HS-5 (cell line): ENCODE measurements at regions not wholly inside any gene's neighbourhood (a gene's known extent, or its start where the extent isn't known, plus 50 kb on each side); places are given as distances from the start of the nearest gene placed in this dataset.
"Not testable (repeated sequence)": the region's sequence is repeated elsewhere in the genome, so short reads cannot be mapped to it uniquely, and the experiment has no call there.

ENCODE experiments used
- DNase-seq: peaks from one replicate; pipeline ENCODE4 v3.0.0-alpha.2; 2012; ENCODE audit warnings: low read depth

DNA sequence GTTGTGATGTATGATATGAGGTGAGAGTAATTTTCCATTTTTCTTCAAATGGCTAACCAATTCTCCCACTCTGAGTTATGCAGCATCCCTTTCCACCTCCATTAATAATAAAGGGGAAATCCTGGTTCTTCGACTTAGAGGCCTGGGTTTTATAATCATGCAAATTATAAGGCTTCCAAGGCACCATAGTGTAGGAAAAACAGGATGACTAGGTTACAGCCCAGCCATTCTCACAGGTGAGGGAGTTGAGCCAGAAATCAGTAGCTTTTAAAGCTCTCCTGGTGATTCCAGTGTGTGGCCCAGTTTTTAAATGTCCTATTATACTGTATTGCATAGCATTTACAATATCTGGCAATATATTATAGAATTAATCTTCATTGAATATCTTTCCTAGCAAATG, 203.1 kb downstream of the ARHGEF9 start:
- DNase-seq = no peak

DNA sequence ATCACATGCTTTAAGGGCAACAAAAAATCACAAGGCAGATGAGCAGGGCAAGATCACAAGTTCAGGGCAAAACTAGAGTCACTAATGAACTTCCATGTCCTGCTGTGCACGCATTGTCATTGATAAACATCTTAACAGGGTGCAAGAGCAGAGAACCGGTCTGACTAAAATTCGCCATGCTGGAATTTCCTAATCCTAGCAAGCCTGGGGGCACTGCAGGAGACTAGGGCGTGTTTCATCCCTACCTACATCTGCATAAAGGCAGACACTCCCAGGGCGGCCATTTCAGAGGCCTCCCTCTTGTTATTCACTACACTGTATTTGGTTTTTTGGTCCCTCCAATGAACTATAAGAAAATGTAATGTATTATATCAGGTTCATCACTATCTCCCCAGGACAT, 203.6 kb downstream of the ARHGEF9 start:
- DNase-seq = no peak

DNA sequence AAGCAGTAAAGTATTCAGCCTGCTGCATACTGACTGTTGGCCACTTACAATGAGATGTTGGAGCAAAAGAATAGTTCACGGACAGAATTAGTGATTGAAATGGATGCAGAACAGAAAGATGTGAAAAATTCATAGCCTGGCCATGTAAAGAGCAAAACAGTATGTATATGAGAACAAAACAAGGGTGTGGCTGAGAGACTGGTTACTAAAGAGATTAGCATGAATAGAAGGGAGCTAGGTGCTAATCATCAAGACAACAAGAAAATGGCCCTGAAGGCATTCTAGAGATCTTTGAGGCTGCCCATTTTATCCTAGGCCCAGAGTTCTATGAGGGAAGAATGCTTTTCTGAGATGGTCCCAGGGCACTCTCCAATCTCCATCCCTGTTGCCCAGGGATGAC, 208.5 kb downstream of the ARHGEF9 start:
- DNase-seq = no peak

DNA sequence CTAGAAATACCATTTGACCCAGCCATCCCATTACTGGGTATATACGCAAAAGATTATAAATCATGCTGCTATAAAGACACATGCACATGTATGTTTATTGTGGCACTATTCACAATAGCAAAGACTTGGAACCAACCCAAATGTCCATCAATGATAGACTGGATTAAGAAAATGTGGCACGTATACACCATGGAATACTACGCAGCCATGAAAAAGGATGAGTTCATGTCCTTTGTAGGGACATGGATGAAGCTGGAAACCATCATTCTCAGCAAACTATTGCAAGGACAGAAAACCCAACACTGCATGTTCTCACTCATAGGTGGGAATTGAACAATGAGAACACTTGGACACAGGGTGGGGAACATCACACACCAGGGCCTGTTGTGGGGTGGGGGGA, 209.3 kb downstream of the ARHGEF9 start:
- DNase-seq = not testable (repeated sequence)

DNA sequence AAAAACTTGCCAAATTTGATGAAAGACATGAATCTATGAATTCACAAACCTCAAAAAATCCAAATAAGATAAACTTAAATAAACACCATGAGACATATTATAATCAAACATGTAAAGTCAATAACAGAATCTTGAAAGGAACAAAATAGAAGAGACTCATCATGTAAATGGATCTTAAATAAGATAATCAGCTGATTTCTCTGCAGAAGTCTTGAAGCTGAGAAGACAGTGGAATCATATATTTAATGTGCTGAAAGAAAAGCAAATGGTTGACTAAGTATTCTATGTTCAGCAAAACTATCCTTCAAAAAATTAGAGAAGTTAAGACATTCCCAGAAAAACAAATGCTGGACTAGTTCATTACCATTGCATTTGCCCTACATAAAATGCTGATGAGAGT, 215.7 kb upstream of the SPIN4 start:
- no peak for DNase-seq

DNA sequence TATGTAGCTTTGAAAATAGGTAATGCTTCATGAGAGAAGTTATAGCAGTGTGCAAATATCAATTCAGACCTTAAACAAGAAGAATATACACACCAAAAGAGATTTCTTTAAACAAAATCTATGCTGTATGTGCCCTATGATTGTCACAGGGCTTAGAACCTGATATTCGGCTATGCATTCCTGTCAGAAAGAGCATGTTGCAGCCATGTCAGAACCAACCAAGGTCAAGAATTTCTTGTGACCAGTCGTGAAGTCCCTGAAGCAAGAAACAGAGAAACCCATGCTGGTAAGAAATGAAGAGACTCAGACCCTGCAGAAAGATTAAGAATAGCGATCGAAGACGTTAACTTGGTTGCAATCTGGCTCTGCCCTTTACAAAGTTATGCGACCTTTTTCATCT, 210.3 kb upstream of the SPIN4 start:
- no peak for DNase-seq

DNA sequence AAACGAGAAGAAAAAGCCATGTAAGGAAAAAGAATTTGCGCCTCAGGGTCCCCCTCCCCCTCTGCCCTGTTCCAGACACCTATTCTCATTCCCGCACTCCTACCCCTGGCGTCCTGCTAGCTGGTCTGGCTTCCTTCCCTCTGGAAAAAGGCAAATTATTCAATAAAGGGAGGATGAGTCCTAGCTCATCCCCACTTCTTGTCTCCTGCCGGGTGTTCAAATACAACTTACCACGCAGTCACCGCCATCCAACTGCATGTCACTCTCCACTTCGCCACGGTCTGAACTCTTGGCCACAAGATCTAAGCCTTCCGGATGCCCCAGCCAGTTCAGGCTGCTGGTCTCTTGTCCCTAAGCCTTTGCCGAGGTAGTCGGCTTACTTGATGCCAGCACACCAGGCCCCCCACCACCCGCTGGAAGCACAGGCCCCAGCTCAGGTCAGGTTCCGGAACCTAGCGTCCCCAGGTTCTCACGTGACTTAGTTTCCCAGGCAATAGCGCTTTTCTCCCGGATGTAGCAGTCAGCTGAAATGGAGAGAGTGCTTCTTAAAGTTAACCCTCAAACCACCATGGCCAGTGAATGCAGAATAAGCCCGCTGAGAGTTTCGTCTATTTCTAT, 209.6 kb upstream of the SPIN4 start:
- DNase-seq = peak; percentile 8

DNA sequence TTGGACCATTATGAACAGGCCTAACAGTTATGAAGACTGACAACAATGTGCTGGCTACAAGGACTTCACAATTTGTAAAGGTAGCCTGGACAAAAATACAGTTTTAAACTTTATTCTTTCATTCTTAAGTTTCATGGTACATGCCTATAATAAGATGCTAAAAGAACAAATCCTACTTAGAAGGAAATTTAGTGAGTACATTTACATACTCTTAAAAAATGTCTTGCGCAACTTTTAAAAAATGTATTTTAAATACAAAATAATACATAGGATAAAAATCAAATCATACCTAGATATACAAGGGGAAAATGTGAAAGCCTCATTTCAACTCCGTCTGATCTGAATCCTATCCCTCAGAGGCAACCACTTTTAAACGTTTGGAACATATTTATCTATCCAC, 200.7 kb upstream of the SPIN4 start:
- no peak for DNase-seq

DNA sequence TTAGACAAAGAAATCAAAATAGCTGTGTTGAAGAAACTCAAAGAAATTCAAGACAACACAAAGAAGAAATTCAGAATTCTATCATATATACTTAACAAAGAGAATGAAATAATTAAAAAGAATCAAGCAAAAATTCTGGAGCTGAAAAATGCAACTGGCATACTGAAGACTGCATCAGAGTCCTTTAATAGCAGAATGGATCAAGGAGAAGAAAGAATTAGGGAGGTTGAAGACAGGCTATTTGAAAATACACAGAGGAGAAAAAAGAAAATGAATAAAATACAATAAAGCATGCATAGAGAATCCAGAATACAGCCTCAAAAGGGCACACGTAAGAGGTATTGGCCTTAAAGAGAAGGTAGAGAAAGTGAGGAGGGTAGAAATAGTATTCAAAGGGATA, 179.5 kb upstream of the SPIN4 start:
- no peak for DNase-seq

DNA sequence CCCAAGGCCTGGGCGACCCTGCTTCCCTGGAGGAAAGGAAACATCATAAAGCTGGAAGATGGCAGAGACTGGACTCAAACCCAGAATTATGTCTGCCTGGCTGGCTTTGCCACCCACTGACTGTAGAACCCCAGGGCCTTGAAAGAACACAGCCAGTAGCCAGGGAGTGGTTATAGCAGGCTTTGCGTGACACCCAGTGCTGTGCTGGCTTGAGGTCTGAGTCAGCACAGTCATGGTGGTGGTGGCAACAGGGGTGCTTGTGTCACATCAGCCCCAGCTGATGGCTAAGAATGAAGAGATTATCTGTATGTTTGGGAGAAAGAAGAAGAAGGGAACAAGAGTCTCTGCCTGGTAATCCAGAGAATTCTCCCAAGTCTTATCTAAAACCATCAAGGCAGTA, 178.8 kb upstream of the SPIN4 start:
- DNase-seq = no peak

DNA sequence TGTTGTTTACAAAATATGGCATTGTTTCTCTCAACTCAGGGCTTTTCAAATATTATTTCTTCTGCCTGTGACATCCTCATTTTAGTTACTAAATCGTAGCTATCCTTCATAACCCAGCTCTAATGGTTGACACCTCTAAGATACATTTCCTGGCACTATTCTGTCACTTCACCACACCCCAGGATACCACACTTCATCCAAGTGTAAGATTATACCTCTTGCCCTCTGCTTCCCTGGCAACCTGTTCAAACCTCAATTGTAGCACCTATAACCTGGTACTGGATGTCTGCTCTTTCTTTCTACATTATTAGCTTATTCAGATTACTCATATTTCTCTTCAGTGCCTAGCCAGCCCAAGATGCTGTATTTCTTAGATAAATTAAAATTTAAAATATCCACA, 175.7 kb upstream of the SPIN4 start:
- no peak for DNase-seq

DNA sequence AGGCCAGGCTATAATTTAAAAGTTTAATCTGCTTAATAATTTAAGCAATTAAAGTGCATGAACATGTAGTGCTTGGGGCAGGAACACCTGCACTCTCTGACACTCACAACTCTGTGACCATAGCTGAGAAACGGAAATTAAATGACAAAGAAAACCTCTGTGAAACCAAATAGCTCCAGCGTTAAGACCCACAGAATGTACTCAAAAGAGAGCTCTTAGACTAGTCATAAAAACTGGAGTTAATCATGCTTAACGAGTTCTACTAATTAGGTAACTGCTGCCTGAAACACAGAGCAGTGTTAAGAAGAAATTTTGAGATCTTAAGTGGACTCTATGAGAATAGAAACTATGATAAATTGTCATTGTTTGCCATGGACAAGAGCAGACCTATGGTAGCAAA, 174.4 kb upstream of the SPIN4 start:
- DNase-seq = no peak

DNA sequence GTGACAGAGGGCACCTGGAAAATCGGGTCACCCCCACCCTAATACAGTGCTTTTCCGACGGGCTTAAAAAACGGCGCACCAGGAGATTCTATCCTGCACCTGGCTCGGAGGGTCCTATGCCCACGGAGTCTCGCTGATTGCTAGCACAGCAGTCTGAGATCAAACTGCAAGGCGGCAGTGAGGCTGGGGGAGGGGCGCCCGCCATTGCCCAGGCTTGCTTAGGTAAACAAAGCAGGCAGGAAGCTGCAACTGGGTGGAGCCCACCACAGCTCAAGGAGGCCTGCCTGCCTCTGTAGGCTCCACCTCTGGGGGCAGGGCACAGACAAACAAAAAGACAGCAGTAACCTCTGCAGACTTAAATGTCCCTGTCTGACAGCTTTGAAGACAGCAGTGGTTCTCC, 168.2 kb upstream of the SPIN4 start:
- DNase-seq = not testable (repeated sequence)

DNA sequence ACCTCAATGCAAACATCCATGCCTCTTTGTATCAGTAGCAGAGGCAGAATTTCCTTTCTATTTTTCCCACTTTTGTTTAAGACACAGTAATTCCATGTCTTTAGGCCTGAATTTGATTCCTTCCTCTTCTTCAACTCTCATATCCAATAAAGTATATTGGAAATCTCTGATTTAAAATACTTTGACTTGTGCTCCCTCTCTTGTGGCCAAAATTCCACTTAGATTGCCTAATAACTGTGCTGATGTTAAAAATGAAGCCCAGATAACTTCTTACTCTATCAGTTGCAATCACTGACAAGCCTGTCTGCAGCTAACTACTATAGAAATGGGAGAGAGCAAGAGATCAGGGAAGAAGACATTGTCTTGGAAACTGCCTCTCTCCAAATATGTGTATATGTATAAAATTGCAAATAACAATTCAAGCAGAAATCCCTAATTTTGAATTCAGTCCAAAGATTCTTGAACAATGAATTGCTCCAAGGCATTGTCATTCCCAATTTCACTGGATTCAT, 163.5 kb upstream of the SPIN4 start:
- no peak for DNase-seq

DNA sequence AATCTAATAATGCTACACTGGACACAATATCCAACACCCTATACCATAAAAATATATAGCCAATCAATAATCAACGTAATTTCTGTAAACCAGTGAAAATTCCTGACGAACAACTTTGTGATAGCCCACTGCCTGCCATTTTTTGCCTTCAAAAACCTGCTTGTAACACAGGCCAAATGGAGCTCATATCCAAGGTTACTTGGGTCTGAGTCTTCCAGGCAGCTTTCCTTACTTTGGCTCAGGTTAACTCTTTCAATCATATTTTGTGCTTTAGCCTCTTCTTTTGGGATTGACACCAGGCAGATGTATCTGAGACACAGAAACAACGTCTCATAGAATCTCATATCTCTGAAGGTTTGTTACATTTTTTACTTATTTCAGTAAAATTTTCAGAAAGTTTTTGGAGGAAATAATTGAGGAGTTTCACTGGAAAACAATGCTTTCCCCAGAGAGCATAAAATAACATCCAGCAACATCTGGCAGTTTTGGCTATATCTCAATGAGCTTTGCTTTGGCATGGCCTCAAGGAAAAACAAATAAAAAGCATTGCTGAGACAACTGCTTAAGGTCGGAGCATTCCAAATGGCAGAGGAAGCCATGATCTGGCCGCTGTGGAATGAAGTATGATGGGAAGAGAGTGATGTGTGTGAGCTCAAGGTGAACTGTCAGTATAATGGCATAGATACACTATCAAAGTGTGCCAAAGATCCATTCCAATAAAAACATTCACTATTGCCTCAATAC, 162.9 kb upstream of the SPIN4 start:
- DNase-seq = peak; percentile 43

DNA sequence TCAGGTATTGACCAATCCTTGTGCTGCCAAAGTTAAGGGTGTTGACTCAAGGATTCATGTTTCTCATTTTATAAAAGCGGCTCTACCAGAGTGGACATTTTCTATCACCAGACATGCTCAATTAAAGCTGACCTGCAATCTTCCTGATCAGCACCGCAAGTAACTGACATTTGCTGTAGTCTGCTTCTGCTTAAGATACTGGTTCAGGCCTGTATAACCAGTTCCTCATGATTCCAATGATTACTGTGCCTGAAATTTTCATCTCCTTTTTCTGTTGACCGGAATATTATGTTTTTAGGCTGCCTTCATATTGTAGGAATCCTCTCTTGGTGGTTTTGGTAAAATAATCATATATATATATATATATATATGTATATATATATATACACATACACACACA, 160.2 kb upstream of the SPIN4 start:
- DNase-seq = no peak

DNA sequence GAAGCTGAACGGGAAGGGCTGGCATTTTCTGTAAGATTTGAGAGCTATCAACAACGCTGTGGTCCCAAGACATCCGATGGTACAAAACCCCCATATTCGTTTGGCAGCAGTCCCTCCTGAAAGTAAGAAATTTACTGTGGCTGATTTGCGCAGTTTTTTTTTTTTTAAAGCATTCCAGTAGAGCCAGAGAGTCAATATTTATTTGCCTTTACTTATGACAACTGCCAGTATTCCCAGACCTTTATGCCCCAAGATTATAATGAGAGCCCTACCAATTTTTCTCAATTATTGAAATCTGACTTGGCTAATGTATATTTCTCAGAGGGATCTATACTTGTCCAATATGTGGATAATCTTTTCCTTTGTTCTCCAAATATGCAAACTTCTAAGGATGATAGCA, 157.5 kb upstream of the SPIN4 start:
- no peak for DNase-seq

DNA sequence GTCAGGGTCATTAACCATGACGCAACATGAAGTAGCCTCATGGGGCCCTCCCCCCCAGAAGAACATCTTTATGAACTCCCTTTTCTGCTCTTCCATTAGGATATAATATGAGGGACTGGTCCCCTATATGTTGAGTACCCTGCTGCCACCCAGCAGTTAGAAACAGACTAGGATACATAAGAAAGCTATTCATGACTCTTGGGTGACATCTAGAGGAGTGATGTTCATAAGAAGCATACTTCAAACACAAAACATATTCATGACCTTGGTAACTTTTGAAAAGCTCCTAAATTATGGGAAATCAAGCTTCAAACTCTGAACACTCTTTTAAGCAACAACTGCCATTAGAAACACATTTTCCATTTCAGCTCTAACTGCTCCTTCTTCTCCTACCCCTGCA, 155.2 kb upstream of the SPIN4 start:
- peak; percentile 5 for DNase-seq

DNA sequence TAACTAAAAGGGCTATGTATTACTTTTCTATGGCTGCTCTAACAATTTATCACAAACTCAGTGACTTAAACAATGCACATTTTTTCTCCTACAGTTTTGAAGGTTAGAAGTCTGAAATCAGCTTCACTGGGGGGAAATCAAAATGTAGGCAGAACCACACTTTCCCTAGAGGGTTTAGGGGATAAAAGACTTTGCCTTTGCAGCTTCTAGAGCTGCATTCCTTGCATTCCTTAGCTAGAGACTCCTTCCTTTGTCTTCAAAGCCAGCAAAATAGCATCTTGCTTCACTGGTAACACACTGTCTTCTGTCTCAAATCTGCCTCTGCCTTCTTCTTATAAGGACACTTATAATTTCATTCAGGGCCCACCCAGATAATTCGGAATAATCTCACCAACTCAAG, 152.4 kb upstream of the SPIN4 start:
- DNase-seq = peak; percentile 11

DNA sequence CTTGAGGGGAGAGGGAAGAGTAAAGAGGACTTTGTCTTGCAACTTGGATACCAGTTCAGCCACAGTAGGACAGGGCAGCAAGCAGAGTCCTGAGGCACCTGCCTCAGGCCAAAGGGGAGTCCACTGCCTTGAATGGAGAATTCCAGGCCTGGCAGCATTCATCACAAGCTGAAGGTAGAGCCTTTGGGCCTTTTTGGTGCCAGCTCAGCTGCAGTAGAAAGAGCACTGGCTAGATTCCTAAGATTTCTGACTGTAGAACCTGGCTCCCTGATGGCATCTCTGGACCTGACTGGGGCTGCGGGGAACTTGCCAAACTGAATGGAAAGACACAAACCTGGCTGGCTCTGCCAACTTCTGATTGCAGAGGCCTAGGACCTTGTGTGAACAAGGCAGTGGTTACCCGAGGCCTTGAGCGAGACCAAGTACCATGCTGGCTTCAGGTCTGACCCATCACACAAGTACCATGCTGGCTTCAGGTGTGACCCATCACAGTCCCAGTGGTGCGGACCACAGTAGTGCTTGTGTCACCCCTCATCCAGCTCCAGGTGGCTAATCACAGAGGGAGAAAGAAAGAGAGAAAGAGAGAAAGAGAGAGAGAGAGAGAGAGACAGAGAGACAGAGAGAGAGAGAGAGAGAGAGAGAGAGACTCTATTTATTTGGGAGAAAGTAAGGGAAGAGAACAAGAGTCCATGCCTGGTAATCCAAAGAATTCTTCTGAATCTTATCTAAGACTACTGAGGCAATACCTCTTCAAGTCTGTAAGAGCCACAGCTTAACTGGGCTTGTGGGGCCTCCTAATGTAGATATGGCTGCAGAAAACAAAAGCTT, 137.6 kb upstream of the SPIN4 start:
- no peak for DNase-seq

DNA sequence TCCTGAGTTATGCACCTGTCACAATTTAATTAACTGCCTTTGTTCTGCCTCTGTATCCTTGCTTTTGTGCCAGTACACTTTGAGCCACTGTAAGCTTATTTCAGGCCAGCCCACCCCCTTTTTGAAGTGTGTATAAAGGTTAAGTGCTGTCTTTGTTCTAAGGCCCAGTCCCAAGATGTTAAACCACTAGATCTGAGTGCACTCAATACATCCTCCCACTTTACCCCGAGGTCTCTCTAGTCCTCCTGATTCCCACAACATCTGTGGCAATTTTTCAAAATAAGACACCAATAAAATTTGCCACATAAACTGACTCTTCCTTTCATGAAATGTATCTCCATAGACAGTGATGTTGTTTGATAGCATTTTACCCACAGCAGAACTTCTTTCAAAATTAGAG, 124.1 kb upstream of the SPIN4 start:
- no peak for DNase-seq

DNA sequence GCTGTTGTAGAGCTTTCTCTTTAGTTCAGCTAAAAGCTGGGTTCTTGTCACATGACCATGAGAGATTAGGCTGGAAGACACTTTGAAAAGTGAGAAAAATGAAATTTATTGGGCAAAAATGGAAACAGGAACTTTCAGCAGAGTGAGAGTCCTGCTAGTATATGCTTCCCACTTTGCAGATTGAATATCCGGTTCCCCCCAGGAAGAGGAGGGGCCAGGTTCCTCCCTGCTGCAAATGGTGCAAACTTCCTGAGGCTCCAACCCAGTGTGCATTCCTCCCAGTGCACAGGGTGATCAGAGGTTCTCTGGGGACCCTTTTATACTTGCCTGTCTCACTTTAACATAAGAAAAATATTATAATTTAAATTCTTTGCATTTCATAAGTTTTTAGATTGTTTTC, 119.9 kb upstream of the SPIN4 start:
- DNase-seq = no peak

DNA sequence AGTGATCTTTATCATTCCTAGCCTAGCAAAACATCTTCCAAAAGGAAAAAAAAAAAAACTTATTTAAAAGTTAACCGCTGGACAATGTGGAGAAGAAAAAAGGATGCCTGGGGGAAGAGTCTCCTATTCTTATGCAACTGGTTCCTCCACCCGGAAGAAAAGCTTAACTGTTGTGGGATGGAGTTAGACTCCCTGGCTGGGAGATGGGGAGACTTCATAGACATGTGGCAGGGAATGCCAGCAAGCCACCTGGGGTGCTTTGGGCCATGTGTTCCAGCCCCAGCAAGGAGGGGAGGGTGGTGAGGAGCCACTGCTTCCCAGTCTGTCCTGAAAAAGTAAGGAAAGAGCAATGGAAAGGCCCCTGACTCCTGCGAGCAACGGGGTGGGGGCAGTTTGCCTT, 119.4 kb upstream of the SPIN4 start:
- DNase-seq = no peak
